ENCODE measurements at regions not wholly inside any gene's neighbourhood (a gene's known extent, or its start where the extent isn't known, plus 50 kb on each side); places are given as distances from the start of the nearest gene placed in this dataset.

DNA sequence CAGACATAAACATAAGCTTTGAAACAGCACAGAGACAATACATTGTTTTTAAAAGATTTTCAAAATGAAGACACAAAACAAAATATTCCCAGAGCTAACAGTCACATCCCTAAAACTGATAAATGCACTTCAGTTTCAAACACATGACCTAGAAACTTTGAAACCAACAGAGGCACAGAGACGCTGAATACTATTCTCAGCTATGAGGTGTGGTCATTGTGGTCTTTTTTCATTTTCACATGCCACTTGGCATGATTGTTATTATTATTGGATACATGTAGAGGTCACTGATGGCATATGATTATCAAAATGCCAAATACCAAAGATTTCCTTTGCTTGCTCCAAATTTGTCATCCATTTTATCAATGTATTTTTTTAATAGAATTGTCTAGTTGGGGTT, 306.9 kb downstream of the QKI start:
- Histone ChIP-seq H3K79me2 (ENCODE audit: control insufficient read depth, low read length) (no peaks in the 10 kb centered on the region), H3K36me3 (ENCODE audit: control insufficient read depth, low read length) (no peaks in the 10 kb centered on the region), H3K27me3 (ENCODE audit: control insufficient read depth, low read length) (no peaks in the 10 kb centered on the region), H3K27ac (ENCODE audit: low read depth, low read length) (no peak overlapping the region), H3K4me2 (ENCODE audit: low read length) (no peak overlapping the region), H3K4me3 (ENCODE audit: low read length) (no peak overlapping the region), H3F3A (ENCODE audit: control insufficient read depth, insufficient read depth) (no peaks in the 10 kb centered on the region), H3K4me1 (ENCODE audit: control insufficient read depth, low read length) (peaks cover 62% of the 10 kb centered on the region), H4K20me1 (ENCODE audit: control insufficient read depth, insufficient read depth, low read depth, low read length) (no peaks in the 10 kb centered on the region), H3K9me2 (replicated peaks; ENCODE audit: control insufficient read depth, low read length) (no peaks in the 10 kb centered on the region), H3K9me3 (ENCODE audit: control insufficient read depth, insufficient read depth, low read length) (no peaks in the 10 kb centered on the region)
- TF ChIP-seq, protein P1, sequence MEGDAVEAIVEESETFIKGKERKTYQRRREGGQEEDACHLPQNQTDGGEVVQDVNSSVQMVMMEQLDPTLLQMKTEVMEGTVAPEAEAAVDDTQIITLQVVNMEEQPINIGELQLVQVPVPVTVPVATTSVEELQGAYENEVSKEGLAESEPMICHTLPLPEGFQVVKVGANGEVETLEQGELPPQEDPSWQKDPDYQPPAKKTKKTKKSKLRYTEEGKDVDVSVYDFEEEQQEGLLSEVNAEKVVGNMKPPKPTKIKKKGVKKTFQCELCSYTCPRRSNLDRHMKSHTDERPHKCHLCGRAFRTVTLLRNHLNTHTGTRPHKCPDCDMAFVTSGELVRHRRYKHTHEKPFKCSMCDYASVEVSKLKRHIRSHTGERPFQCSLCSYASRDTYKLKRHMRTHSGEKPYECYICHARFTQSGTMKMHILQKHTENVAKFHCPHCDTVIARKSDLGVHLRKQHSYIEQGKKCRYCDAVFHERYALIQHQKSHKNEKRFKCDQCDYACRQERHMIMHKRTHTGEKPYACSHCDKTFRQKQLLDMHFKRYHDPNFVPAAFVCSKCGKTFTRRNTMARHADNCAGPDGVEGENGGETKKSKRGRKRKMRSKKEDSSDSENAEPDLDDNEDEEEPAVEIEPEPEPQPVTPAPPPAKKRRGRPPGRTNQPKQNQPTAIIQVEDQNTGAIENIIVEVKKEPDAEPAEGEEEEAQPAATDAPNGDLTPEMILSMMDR (IDR thresholded peaks at IDR 0.05; ENCODE audit: low read depth, low read length, poor library complexity, severe bottlenecking) = no peak
- no peak for TF ChIP-seq EZH2phosphoT487 (IDR thresholded peaks at IDR 0.05; ENCODE audit: borderline replicate concordance, low read length)

DNA sequence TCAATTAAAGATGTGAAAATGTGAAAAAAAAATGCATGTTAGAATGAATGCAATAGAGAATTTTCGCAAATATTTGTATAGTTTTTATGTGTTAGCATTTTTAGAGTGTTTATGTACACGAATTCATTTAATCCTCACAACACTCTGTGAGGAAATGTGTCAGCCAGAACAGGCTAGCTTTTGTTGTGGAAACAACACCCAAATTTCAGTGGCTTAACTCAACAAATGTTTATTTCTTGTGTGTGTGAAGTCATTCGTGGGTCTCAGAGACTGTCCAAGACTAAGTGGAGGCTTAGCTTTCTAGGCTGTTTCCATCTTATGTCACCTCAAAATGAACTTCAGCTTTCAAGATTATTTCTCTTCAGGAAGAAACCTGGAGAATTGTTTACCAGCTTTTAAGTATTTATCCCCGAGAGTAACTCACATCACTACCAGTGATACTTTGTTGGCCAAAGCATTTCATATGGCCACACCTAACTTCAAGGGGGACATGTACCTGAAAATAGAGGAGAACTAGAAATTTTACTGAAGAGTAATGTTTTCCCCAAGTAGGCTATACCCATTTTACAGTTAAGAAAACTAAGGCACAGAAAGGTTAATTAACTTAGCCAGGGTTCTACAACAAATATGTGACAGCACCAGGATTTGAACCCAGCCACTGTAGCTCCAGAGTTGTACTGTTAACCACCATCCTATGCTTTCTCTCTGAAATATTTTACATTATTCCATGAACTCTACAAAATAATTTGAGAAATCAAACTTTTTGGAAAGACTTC, 306.1 kb downstream of the QKI start:
- no peak for TF ChIP-seq EZH2phosphoT487 (IDR thresholded peaks at IDR 0.05; ENCODE audit: borderline replicate concordance, low read length)
- TF ChIP-seq, protein P1 (IDR thresholded peaks at IDR 0.05; ENCODE audit: low read depth, low read length, poor library complexity, severe bottlenecking) = no peak
- Histone ChIP-seq H3F3A (ENCODE audit: control insufficient read depth, insufficient read depth) (no peaks in the 10 kb centered on the region), H3K9me3 (ENCODE audit: control insufficient read depth, insufficient read depth, low read length) (no peaks in the 10 kb centered on the region), H3K9me2 (replicated peaks; ENCODE audit: control insufficient read depth, low read length) (no peaks in the 10 kb centered on the region), H3K27ac (ENCODE audit: low read depth, low read length) (no peak overlapping the region), H3K79me2 (ENCODE audit: control insufficient read depth, low read length) (no peaks in the 10 kb centered on the region), H3K4me3 (ENCODE audit: low read length) (no peak overlapping the region), H3K27me3 (ENCODE audit: control insufficient read depth, low read length) (no peaks in the 10 kb centered on the region), H3K4me2 (ENCODE audit: low read length) (no peak overlapping the region), H3K36me3 (ENCODE audit: control insufficient read depth, low read length) (no peaks in the 10 kb centered on the region), H4K20me1 (ENCODE audit: control insufficient read depth, insufficient read depth, low read depth, low read length) (no peaks in the 10 kb centered on the region), H3K4me1 (ENCODE audit: control insufficient read depth, low read length) (peaks cover 58% of the 10 kb centered on the region)

DNA sequence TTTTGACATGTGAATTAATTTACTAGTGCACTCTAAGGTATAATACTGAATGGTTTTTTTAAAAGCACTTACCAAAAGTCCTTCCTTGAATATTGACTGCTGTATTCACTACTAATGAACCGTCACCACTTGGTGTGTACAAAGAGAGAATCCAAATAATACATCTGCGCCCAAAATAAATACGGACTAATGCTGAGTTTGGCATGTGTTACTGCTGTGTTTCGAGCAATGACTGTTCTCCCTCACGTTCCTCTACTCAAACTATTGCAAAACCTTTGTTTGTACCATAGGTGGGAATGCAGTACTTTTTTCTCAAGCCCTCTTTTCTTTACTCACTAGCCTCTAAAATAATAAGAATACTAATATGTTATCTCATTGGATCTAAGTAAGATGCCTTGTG, 305.5 kb downstream of the QKI start:
- peaks cover 51% of the 10 kb centered on the region for H3K4me1 ChIP-seq (ENCODE audit: control insufficient read depth, low read length)
- no peaks in the 10 kb centered on the region for H3K36me3 ChIP-seq (ENCODE audit: control insufficient read depth, low read length)
- no peak overlapping the region for H3K4me2 ChIP-seq (ENCODE audit: low read length)
- no peaks in the 10 kb centered on the region for H3F3A ChIP-seq (ENCODE audit: control insufficient read depth, insufficient read depth)
- H3K79me2 ChIP-seq (ENCODE audit: control insufficient read depth, low read length) = no peaks in the 10 kb centered on the region
- no peak overlapping the region for H3K27ac ChIP-seq (ENCODE audit: low read depth, low read length)
- H3K4me3 ChIP-seq (ENCODE audit: low read length) = no peak overlapping the region
- TF ChIP-seq, protein P1 (IDR thresholded peaks at IDR 0.05; ENCODE audit: low read depth, low read length, poor library complexity, severe bottlenecking) = no peak
- TF ChIP-seq EZH2phosphoT487 (IDR thresholded peaks at IDR 0.05; ENCODE audit: borderline replicate concordance, low read length) = no peak
- no peaks in the 10 kb centered on the region for H3K9me2 ChIP-seq (replicated peaks; ENCODE audit: control insufficient read depth, low read length)
- no peaks in the 10 kb centered on the region for H3K27me3 ChIP-seq (ENCODE audit: control insufficient read depth, low read length)
- H4K20me1 ChIP-seq (ENCODE audit: control insufficient read depth, insufficient read depth, low read depth, low read length) = no peaks in the 10 kb centered on the region
- H3K9me3 ChIP-seq (ENCODE audit: control insufficient read depth, insufficient read depth, low read length) = no peaks in the 10 kb centered on the region
